ENCODE measurements at regions not wholly inside any gene's neighbourhood (a gene's known extent, or its start where the extent isn't known, plus 50 kb on each side); places are given as distances from the start of the nearest gene placed in this dataset.

- DNase-seq (ENCODE audit: low read depth): peak; percentile 3
- no peak for TF ChIP-seq CTCF (conservative IDR thresholded peaks at IDR 0.05; ENCODE audit: low read depth, low read length)
- no peak overlapping the region for H3K4me3 ChIP-seq (ENCODE audit: low read length)
Measured at GRCh38 chr3:8143186-8143585, 358.4 kb upstream of the LMCD1 start.

DNA sequence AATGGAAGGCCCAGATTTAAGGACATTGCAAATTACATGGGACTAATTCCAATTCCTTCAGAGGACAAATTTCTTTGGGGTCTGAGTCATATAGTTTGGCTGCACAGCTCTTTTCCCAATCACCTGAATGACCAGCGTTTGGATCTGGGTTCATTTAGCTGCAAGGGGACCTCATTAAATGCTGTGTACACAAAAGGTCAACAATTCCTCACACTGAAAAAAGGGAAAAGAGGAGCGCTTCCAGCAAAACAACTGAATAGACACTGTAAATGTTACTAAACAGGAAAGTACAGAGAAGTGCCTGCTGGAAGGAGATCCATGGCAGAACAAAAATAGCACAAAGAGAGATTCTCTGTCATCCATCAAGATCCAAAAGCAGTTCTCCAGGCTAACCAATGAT lies 356.0 kb upstream of the LMCD1 start:
- no peak for TF ChIP-seq CTCF (conservative IDR thresholded peaks at IDR 0.05; ENCODE audit: low read depth, low read length)
- DNase-seq (ENCODE audit: low read depth): no peak
- no peak overlapping the region for H3K4me3 ChIP-seq (ENCODE audit: low read length)

DNA sequence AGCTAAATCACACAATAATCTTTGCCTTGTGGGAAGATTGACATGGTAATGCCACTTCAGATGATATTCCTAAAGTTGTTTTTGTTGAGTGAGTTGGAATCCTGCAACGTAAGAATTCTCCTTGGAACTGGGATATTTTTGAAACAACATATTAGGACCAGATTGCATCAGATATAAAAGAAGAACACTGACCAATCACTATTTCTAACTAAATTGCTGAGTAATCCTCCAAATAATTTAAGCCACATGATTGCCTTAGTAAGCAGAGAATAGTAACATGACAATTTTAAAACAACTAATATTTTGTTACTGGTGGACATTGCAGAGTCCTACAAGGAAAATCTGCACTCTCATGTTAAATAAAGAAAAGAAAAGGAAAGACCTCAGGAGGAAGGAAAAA lies 353.9 kb upstream of the LMCD1 start:
- DNase-seq (ENCODE audit: low read depth): no peak
- H3K4me3 ChIP-seq (ENCODE audit: low read length): no peak overlapping the region
- TF ChIP-seq CTCF (conservative IDR thresholded peaks at IDR 0.05; ENCODE audit: low read depth, low read length): no peak

- no peak for DNase-seq (ENCODE audit: low read depth)
- TF ChIP-seq CTCF (conservative IDR thresholded peaks at IDR 0.05; ENCODE audit: low read depth, low read length): peak; percentile 13
- H3K4me3 ChIP-seq (ENCODE audit: low read length): no peak overlapping the region
Measured at GRCh38 chr3:8152821-8153418, 348.7 kb upstream of the LMCD1 start.

DNA sequence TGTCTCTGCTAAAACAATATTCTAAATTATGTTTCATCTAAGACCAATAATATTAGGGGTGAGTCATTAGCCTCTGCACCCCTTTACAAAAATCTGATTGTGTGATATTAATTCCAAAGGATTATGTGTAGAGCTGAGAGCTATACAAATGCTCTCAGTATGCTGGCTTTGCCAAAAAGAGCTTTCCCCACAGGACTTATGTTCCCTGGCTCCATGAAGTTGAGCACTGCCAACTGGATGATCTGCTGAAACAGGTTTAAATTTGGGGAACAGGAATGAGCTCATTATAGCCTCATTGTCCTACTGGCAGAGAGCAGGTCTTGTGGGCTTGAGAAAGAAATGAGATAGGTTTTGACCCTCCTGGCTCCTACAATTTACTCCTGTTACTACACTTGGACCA lies 347.8 kb upstream of the LMCD1 start:
- no peak for TF ChIP-seq CTCF (conservative IDR thresholded peaks at IDR 0.05; ENCODE audit: low read depth, low read length)
- DNase-seq (ENCODE audit: low read depth): no peak
- H3K4me3 ChIP-seq (ENCODE audit: low read length): no peak overlapping the region

- no peak overlapping the region for H3K4me3 ChIP-seq (ENCODE audit: low read length)
- TF ChIP-seq CTCF (conservative IDR thresholded peaks at IDR 0.05; ENCODE audit: low read depth, low read length): no peak
- DNase-seq (ENCODE audit: low read depth): no peak
Measured at GRCh38 chr3:8154617-8155016, 347.0 kb upstream of the LMCD1 start.

GRCh38 chr3:8156138-8156537 lies 345.5 kb upstream of the LMCD1 start:
- TF ChIP-seq CTCF (conservative IDR thresholded peaks at IDR 0.05; ENCODE audit: low read depth, low read length): no peak
- H3K4me3 ChIP-seq (ENCODE audit: low read length): no peak overlapping the region
- no peak for DNase-seq (ENCODE audit: low read depth)

Measured in retinal pigment epithelial cell (primary cell).